ENCODE measurements at regions not wholly inside any gene's neighbourhood (a gene's known extent, or its start where the extent isn't known, plus 50 kb on each side); places are given as distances from the start of the nearest gene placed in this dataset.
"Not testable (repeated sequence)": the region's sequence is repeated elsewhere in the genome, so short reads cannot be mapped to it uniquely, and the experiment has no call there.

DNA sequence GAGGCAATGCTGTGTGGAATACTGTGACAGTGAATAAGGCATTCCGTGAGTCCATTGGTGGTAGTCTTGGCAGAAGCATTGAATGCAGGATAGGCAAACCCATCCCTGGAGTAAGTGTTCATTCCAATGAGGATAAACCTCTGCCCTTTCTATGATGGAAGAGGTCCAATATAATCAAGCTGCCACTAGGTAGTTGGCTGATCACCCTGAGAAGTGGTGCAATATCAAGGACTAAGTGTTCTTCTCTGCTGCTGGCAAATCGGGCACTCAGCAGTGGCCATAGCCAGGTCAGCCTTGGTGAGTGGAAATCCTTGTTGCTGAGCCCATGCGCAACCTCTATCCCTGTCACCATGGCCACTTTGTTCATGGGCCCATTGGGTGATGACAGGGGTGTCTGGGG lies 70.1 kb downstream of the FBXO4 start:
- no peak overlapping the region for H3K4me3 ChIP-seq (ENCODE audit: low read depth, low read length)
- TF ChIP-seq, protein P1, sequence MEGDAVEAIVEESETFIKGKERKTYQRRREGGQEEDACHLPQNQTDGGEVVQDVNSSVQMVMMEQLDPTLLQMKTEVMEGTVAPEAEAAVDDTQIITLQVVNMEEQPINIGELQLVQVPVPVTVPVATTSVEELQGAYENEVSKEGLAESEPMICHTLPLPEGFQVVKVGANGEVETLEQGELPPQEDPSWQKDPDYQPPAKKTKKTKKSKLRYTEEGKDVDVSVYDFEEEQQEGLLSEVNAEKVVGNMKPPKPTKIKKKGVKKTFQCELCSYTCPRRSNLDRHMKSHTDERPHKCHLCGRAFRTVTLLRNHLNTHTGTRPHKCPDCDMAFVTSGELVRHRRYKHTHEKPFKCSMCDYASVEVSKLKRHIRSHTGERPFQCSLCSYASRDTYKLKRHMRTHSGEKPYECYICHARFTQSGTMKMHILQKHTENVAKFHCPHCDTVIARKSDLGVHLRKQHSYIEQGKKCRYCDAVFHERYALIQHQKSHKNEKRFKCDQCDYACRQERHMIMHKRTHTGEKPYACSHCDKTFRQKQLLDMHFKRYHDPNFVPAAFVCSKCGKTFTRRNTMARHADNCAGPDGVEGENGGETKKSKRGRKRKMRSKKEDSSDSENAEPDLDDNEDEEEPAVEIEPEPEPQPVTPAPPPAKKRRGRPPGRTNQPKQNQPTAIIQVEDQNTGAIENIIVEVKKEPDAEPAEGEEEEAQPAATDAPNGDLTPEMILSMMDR (IDR thresholded peaks at IDR 0.05; ENCODE audit: insufficient read depth, low read depth, low read length, missing control alignments): no peak

DNA sequence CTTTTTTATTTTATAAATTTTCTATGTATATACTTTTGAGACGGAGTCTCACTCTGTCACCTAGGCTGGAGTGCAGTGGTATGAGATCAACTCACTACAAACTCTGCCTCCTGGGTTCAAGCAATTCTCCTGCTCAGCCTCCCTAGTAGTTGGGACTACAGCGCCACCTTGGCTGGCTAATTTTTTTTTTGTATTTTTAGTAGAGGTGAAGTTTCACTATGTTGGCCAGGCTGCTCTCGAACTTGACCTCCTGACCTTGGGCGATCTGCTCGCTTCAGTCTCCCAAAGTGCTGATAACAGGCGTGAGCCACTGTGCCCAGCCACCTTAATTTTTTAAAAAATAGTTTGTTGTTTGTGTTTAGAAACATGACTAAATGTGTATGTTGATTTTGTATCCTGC lies 76.6 kb downstream of the FBXO4 start:
- no peak overlapping the region for H3K4me3 ChIP-seq (ENCODE audit: low read depth, low read length)
- TF ChIP-seq, protein P1 (IDR thresholded peaks at IDR 0.05; ENCODE audit: insufficient read depth, low read depth, low read length, missing control alignments): no peak
- no peak for DNase-seq (ENCODE audit: low read depth)

More for the DNA sequence above, 70.1 kb downstream of the FBXO4 start:
- DNase-seq (ENCODE audit: low read depth): no peak

DNA sequence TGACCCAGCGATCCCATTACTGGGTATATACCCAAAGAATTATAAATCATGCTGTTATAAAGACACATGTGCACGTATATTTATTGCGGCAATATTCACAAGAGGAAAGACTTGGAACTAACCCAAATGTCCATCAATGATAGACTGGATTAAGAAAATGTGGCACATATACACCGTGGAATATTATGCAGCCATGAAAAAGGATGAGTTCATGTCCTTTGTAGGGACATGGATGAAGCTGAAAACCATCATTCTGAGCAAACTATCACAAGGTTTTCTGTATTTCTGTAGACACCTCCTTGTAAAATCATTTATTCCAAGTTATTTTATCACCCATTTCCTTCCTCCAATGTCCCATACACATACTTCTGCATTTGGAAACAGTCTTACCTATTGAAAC lies 78.8 kb downstream of the FBXO4 start:
- H3K4me3 ChIP-seq (ENCODE audit: low read depth, low read length); DNase-seq (ENCODE audit: low read depth): not testable (repeated sequence)

DNA sequence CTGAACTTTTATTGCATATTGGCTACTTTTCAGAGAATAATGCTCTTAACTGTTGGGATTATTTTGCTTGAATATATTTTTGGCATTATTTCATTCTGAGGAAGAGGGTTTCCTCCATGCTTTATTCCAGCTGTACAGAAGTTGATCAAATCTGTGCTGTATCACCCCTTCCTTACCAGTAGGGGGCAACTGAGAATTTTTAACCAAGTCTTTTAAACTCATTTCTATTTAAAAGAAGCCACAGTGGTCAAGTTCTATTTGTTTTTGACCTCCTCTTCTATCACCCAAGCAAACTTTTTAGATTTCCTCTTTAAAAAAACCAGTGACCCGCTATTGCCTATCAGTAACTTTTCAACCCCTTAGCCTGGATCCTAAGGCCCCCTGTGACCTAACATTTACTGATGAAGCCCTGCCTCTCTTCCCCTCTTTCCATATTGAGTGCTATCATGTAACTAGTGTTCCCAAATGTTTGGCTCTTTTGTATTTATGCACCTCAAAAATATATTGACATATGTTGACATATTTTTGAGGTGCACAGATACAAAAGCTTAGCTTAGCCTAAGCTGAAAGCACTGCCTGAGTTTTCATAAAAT lies 80.6 kb downstream of the FBXO4 start:
- peak; percentile 12 for DNase-seq (ENCODE audit: low read depth)
- TF ChIP-seq, protein P1 (IDR thresholded peaks at IDR 0.05; ENCODE audit: insufficient read depth, low read depth, low read length, missing control alignments): peak; percentile 66
- H3K4me3 ChIP-seq (ENCODE audit: low read depth, low read length): no peak overlapping the region

DNA sequence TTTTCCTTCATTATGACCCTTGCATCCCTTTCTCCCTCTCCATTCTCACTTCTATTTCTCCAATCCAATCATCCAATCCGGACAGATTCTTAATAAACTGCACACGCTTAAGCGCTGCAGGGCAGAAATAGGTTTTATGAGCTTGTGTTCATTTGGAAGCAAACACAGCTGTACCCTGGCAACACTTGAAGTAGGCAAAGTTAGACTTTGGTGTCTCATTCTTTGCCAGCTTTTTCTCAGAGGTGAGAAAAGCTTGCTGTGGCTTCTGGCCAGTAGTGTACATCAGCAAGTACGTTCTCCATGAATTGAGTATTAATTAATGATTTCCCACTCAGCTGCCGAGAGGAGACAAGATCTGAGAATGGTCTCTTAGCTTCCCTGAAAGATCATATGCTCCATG lies 88.5 kb downstream of the FBXO4 start:
- TF ChIP-seq, protein P1 (IDR thresholded peaks at IDR 0.05; ENCODE audit: insufficient read depth, low read depth, low read length, missing control alignments): no peak

DNA sequence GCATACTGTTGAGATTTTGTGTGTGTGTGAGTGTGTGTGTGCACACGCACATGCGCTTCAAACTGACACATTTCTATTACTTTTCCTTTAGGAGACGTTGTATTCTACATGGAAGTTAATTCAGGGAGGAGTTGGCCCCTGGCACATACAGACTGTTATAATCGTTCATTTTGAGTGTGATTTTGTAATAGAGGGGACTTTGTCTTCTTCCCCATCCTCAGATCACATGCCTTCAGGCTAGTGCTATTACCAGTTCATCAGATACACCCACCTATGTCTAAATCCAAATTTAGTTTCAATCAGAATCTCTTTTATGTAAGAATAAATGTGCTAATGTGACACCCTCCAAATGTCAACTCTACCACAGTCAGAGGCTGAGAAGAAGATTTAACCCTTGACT lies 90.2 kb downstream of the FBXO4 start:
- TF ChIP-seq, protein P1 (IDR thresholded peaks at IDR 0.05; ENCODE audit: insufficient read depth, low read depth, low read length, missing control alignments): no peak
- no peak overlapping the region for H3K4me3 ChIP-seq (ENCODE audit: low read depth, low read length)
- no peak for DNase-seq (ENCODE audit: low read depth)

More for the DNA sequence above, 88.5 kb downstream of the FBXO4 start:
- DNase-seq (ENCODE audit: low read depth): no peak
- no peak overlapping the region for H3K4me3 ChIP-seq (ENCODE audit: low read depth, low read length)

DNA sequence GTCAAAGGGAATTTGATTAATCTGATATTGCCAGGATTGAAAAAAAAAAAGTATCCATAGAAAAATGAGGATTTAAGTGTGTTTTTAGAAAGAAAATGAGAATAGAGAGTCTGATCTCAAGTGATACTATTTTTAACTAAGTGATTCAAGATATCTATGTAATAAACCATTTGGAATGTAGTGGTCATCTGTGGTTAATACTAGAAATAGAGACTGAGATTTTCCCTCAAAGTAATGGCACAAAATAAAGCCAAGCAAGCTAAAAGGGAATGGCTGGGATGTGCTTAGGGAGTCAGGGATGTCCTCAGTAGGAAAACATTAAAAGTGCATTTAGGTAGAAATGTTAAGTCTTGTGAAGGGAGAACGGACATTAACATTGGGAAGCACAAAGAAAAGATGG lies 90.6 kb downstream of the FBXO4 start:
- no peak for DNase-seq (ENCODE audit: low read depth)
- TF ChIP-seq, protein P1 (IDR thresholded peaks at IDR 0.05; ENCODE audit: insufficient read depth, low read depth, low read length, missing control alignments): no peak
- H3K4me3 ChIP-seq (ENCODE audit: low read depth, low read length): no peak overlapping the region

Data from GM12865 (cell line).